ENCODE measurements at regions not wholly inside any gene's neighbourhood (a gene's known extent, or its start where the extent isn't known, plus 50 kb on each side); places are given as distances from the start of the nearest gene placed in this dataset.

DNA sequence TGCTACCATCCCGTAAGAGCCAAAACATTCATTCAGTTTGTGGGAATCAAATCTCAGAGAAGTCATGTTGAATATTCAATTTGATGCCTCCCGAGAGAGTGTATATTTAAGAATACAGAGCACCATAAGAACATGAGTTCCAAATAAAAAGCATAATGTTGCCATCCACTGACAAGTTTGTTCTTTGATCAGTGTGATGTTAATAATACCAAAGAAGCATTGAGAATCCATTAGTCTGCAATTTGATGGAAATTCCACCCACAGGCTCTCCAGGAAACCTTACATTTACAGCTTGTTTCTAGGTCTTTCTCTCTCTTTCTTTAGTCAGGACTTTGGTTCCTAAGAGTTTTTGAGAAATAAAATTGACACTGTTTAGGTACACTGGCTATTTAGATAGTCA lies 200.6 kb upstream of the SFRP2 start:
- H2AK5ac ChIP-seq (ENCODE audit: insufficient read length, low read length) = no peak overlapping the region
- no peaks in the 10 kb centered on the region; a peak in 2 of 7 replicates for H3K36me3 Mint-ChIP-seq (ENCODE audit: insufficient read depth in 1 of 3, low read depth in 3 of 3)

More for the DNA sequence above, 200.6 kb upstream of the SFRP2 start:
- Histone ChIP-seq H3K79me1 (ENCODE audit: insufficient read depth, low read depth, low read length, poor library complexity, severe bottlenecking) (no peaks in the 10 kb centered on the region), H3K27me3 (ENCODE audit: insufficient read depth, low read length) (no peaks in the 10 kb centered on the region), H3K27ac (ENCODE audit: insufficient read length, low read depth, low read length) (no peak overlapping the region), H3K79me2 (ENCODE audit: insufficient read depth, low read length) (no peaks in the 10 kb centered on the region), H2BK20ac (ENCODE audit: low read depth, low read length, poor library complexity, severe bottlenecking) (no peak overlapping the region), H3T11ph (ENCODE audit: low read length) (no peak overlapping the region), H2AFZ (ENCODE audit: low read length) (no peak overlapping the region), H3K4me2 (ENCODE audit: insufficient read depth, insufficient read length, low read length) (no peak overlapping the region), H3K9me3 (ENCODE audit: control insufficient read depth, low read depth, low read length) (no peaks in the 10 kb centered on the region), H2BK15ac (ENCODE audit: low read depth, low read length) (no peak overlapping the region), H4K5ac (ENCODE audit: insufficient read length, low read depth, low read length) (no peak overlapping the region), H3K14ac (ENCODE audit: insufficient read depth, low read length) (no peak overlapping the region), H4K20me1 (ENCODE audit: control insufficient read depth, insufficient read depth, insufficient read length) (no peaks in the 10 kb centered on the region), H2BK120ac (ENCODE audit: low read depth, low read length, poor library complexity, severe bottlenecking) (no peak overlapping the region), H3K18ac (ENCODE audit: insufficient read length, low read depth, low read length) (no peak overlapping the region), H3K56ac (ENCODE audit: insufficient read length, low read depth, low read length) (no peak overlapping the region), H3K23ac (ENCODE audit: insufficient read length, low read depth, low read length) (no peak overlapping the region), H3K9ac (ENCODE audit: extremely low read depth, insufficient read length, low read length) (no peak overlapping the region), H3K4ac (ENCODE audit: low read depth, low read length) (no peak overlapping the region), H3K23me2 (ENCODE audit: insufficient read length, low read depth, low read length, poor library complexity, severe bottlenecking) (no peaks in the 10 kb centered on the region), H2BK12ac (ENCODE audit: insufficient read length, low read depth, low read length) (no peak overlapping the region), H2BK5ac (ENCODE audit: insufficient read length, low read length) (no peak overlapping the region), H4K8ac (replicated peaks; ENCODE audit: insufficient read length, low read depth, low read length) (no peak overlapping the region), H3K4me1 (ENCODE audit: insufficient read depth, low read length) (no peaks in the 10 kb centered on the region), H4K91ac (ENCODE audit: insufficient read length, low read depth, low read length) (no peak overlapping the region)
- H3K27ac Mint-ChIP-seq = no peak overlapping the region
- no CpG with 5 or more reads among the region's 2 CpGs for WGBS (ENCODE audit: extremely low coverage, insufficient read length, low lambda C conversion rate)
- no peaks in the 10 kb centered on the region for H3K27me3 Mint-ChIP-seq (ENCODE audit: low read depth)
- H3K4me1 Mint-ChIP-seq = peaks cover 0 to 5% of the 10 kb centered on the region in 2 experiments; a peak in 2 of 4 replicates
- no peak overlapping the region for H3K4me3 Mint-ChIP-seq
- no peak for DNase-seq
- peaks cover 0 to 4% of the 10 kb centered on the region in 2 experiments; a peak in 2 of 5 replicates for H3K9me3 Mint-ChIP-seq
- TF ChIP-seq, protein P1, sequence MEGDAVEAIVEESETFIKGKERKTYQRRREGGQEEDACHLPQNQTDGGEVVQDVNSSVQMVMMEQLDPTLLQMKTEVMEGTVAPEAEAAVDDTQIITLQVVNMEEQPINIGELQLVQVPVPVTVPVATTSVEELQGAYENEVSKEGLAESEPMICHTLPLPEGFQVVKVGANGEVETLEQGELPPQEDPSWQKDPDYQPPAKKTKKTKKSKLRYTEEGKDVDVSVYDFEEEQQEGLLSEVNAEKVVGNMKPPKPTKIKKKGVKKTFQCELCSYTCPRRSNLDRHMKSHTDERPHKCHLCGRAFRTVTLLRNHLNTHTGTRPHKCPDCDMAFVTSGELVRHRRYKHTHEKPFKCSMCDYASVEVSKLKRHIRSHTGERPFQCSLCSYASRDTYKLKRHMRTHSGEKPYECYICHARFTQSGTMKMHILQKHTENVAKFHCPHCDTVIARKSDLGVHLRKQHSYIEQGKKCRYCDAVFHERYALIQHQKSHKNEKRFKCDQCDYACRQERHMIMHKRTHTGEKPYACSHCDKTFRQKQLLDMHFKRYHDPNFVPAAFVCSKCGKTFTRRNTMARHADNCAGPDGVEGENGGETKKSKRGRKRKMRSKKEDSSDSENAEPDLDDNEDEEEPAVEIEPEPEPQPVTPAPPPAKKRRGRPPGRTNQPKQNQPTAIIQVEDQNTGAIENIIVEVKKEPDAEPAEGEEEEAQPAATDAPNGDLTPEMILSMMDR (conservative IDR thresholded peaks at IDR 0.05) = no peak

Data from H9 (cell line).